BE2C (cell line): ENCODE measurements at regions not wholly inside any gene's neighbourhood (a gene's known extent, or its start where the extent isn't known, plus 50 kb on each side); places are given as distances from the start of the nearest gene placed in this dataset.

Experiments used
- DNase-seq: peaks from one replicate; pipeline ENCODE4 v3.0.0-alpha.2; 2020
- H3K27me3 ChIP-seq: fragments of 250-450 bp; sonication (Bioruptor Pico); 2 replicates; pipeline ENCODE4 v1.5.1; 2020; ENCODE audit warnings: mild to moderate bottlenecking
- H3K36me3 ChIP-seq: fragments of 250-450 bp; sonication (Bioruptor Pico); 2 replicates; pipeline ENCODE4 v1.5.1; 2020; ENCODE audit warnings: mild to moderate bottlenecking
- H3K4me1 ChIP-seq: fragments of 250-450 bp; sonication (Bioruptor Pico); 2 replicates; pipeline ENCODE4 v1.5.1; 2020
- H3K4me3 ChIP-seq: 2 replicates; pipeline ENCODE4 v1.5.1; 2011; ENCODE audit warnings: low read depth, low read length
- H3K9me3 ChIP-seq: fragments of 250-450 bp; sonication (Bioruptor Pico); 2 replicates; pipeline ENCODE4 v1.5.1; 2020
- CTCF ChIP-seq: IDR thresholded peaks from 2 replicates; pipeline ENCODE4 v1.5.1; 2012; ENCODE audit warnings: mild to moderate bottlenecking, low read depth, low read length

- H3K4me1 ChIP-seq, result no peaks in the 10 kb centered on the region
- no peaks in the 10 kb centered on the region for H3K9me3 ChIP-seq
- H3K27me3 ChIP-seq, result no peaks in the 10 kb centered on the region
- TF ChIP-seq CTCF, result no peak
- DNase-seq, result no peak
- H3K36me3 ChIP-seq, result no peaks in the 10 kb centered on the region
- no peak overlapping the region for H3K4me3 ChIP-seq
Observed at GRCh38 chr2:104597942-104598341, 256.0 kb upstream of the POU3F3 start.

- no peaks in the 10 kb centered on the region for H3K4me1 ChIP-seq
Observed at GRCh38 chr2:104598636-104599035, 255.3 kb upstream of the POU3F3 start.

GRCh38 chr2:104599787-104600510 lies 254.0 kb upstream of the POU3F3 start:
- Histone ChIP-seq H3K9me3 (no peaks in the 10 kb centered on the region), H3K4me1 (no peaks in the 10 kb centered on the region), H3K27me3 (no peaks in the 10 kb centered on the region), H3K36me3 (no peaks in the 10 kb centered on the region), H3K4me3 (no peak overlapping the region)
- no peak for TF ChIP-seq CTCF
- no peak for DNase-seq

More at GRCh38 chr2:104598636-104599035, 255.3 kb upstream of the POU3F3 start:
- H3K27me3 ChIP-seq, result no peaks in the 10 kb centered on the region
- TF ChIP-seq CTCF, result no peak
- H3K9me3 ChIP-seq, result no peaks in the 10 kb centered on the region
- H3K36me3 ChIP-seq, result no peaks in the 10 kb centered on the region
- no peak overlapping the region for H3K4me3 ChIP-seq
- no peak for DNase-seq

- no peak for TF ChIP-seq CTCF
- no peak overlapping the region for H3K4me3 ChIP-seq
- H3K36me3 ChIP-seq, result no peaks in the 10 kb centered on the region
- H3K9me3 ChIP-seq, result no peaks in the 10 kb centered on the region
- H3K4me1 ChIP-seq, result no peaks in the 10 kb centered on the region
- no peaks in the 10 kb centered on the region for H3K27me3 ChIP-seq
- no peak for DNase-seq
Observed at GRCh38 chr2:104606056-104606455, 247.9 kb upstream of the POU3F3 start.

DNA sequence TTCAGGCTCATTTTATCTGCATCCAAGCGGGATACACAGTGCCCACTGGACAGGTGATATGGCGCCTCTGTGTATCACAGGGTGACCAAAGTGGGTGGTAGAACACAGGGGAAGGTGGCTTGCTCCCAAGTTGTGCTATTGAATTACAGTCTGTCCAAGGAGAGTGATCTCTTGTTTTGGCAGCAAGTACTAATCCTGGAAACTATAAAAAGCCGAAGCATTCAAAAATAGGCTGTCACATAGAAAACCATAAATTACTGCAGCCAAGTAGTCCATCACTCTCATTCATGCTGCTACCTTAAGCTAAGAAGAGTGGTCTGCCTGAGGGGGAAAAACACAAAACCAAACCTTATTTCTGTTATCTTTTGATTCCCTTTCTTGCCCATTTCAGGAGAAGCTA lies 237.1 kb upstream of the POU3F3 start:
- Histone ChIP-seq H3K4me3 (no peak overlapping the region), H3K9me3 (no peaks in the 10 kb centered on the region), H3K4me1 (no peaks in the 10 kb centered on the region), H3K27me3 (no peaks in the 10 kb centered on the region), H3K36me3 (no peaks in the 10 kb centered on the region)
- no peak for TF ChIP-seq CTCF
- no peak for DNase-seq

DNA sequence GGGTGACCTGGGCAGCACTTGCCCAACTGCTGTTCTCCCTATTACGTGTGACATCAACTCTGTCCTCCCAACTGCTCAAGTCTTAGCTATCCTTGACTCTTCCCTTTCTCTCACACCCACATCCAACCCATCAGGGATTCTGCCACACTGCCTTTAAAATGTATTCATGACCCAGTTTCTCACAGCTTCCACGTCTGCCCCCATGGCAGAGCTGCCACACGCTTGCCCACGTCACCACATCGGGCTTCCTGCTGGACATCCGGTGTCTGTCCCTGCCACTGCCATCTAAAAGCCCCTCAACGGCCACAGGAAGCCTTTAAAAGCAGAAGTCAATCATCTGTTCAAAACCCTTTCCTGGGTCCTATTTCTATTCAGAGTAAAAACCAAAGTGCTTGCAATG lies 233.1 kb upstream of the POU3F3 start:
- Histone ChIP-seq H3K9me3 (no peaks in the 10 kb centered on the region), H3K36me3 (no peaks in the 10 kb centered on the region), H3K4me1 (no peaks in the 10 kb centered on the region), H3K27me3 (no peaks in the 10 kb centered on the region), H3K4me3 (no peak overlapping the region)
- DNase-seq, result no peak
- TF ChIP-seq CTCF, result no peak
